ENCODE measurements at regions not wholly inside any gene's neighbourhood (a gene's known extent, or its start where the extent isn't known, plus 50 kb on each side); places are given as distances from the start of the nearest gene placed in this dataset.

DNA sequence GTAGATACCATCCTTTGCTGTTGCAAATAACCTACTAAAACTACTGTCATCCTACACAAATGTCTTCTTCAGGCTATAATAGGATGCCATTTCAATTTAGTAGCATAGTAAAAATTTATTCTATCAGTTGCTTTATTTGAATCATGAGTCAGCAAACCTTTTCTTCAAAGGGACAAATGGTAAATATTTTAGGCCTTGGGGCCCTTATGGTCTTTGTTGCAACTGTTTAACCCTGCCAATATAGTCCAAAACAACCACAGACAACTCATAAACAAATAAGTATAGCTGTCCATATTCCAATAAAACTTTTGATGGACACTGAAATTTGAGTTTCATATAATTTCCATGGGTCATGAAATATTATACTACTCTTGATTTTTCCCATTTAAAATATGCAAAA is 54.0 kb upstream of the CCBE1 start:
- Mint-ChIP-seq H3K36me3 (ENCODE audit: low read depth) (no peaks in the 10 kb centered on the region), H3K9me3 (peaks cover 4% of the 10 kb centered on the region), H3K4me1 (ENCODE audit: low read depth) (no peaks in the 10 kb centered on the region), H3K4me3 (no peak overlapping the region), H3K27me3 (peaks cover 11% of the 10 kb centered on the region), H3K27ac (no peak overlapping the region)

DNA sequence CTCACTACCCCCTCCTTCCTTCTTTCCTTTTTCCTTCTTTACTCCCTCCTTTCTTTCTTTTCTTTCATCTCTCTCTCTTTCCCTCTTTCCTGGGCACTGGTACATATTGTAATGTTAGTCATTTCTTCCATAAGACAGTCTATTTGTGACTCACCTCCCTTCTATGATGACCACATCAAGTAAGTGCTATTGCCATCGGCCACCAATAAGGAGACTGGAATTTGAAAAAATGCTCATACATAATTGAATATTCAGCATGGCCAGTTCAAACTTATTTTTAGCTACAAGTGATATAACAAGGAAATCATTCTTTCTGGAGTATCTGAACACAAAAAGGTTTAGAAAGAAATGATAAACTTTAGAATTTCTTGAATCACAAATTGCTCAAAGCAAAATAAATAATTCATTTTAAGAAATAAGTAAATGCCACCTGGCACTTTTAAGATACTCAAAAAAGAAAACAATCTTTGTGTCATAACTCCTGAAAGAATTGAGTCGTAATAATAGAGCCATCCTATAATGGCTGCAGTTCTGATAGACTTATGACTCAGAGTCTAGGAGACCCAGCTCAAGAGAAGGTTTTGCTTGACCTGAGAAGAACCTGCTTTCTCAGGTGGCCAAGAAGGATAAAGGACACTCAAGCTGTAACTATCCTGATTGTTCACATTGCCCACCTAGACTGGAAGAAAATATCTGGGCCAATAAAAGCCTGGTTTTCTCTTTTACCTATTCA is 51.6 kb upstream of the CCBE1 start:
- Mint-ChIP-seq H3K27me3 (peaks cover 8% of the 10 kb centered on the region), H3K4me1 (ENCODE audit: low read depth) (no peaks in the 10 kb centered on the region), H3K9me3 (peaks cover 4% of the 10 kb centered on the region), H3K4me3 (no peak overlapping the region), H3K36me3 (ENCODE audit: low read depth) (no peaks in the 10 kb centered on the region), H3K27ac (no peak overlapping the region)

Data from stimulated activated naive CD8-positive, alpha-beta T cell treated with anti-CD3 and anti-CD28 coated beads, Interleukin-15, Interleukin-2, amounts not matched to agents 100 ng/mL and 50 ng/mL, for 24 hours (primary cell).